K562 (cell line): ENCODE measurements at regions not wholly inside any gene's neighbourhood (a gene's known extent, or its start where the extent isn't known, plus 50 kb on each side); places are given as distances from the start of the nearest gene placed in this dataset.

ENCODE experiments used
- ATAC-seq: fragments of 200-7000 bp; cut with Tn5 transposase; 3 replicates; pipeline ENCODE4 v1.9.1; 2020; ENCODE audit warnings: moderate library complexity
- BruUV-seq: library from RNA; stranded (reverse); fragments of 400-500 nt; replicated peaks from 2 replicates; lab custom pipeline; 2021; lab: Mats Ljungman, UMichigan
- CTCF ChIA-PET: fragments of 300-600 bp; formaldehyde crosslinking; extraction: SDS; loops from one replicate; lab custom pipeline; 2021; ENCODE audit warnings: low intra/inter-chr PET ratio; lab: Yijun Ruan, JAX
- POLR2A ChIA-PET: fragments of 300-600, 350-650 bp; sonication (Branson Sonifier 250); formaldehyde crosslinking; extraction: SDS; loops from one replicate; lab custom pipeline; 2021; ENCODE audit warnings: antibody characterized with exemption, inconsistent platforms; lab: Yijun Ruan, JAX
- DNase-seq, 4 experiments: peaks; one replicate each; pipeline versions ENCODE4 v3.0.0 to v3.0.0-alpha.2; 2011 to 2018; ENCODE audit warnings: low spot score in 3 of 4, mixed read lengths in 3 of 4; ENCODE audit errors: extremely low read depth in 1 of 4
- FAIRE-seq: peaks from 2 replicates; lab custom pipeline; 2011; peaks lifted over from hg19 to GRCh38; lab: Jason Lieb, UNC
- H2AFZ ChIP-seq: 2 replicates; pipeline ENCODE4 v1.6.0; 2011; ENCODE audit warnings: low read depth, low read length, control low read depth, inconsistent platforms
- H3K27ac ChIP-seq: fragments of 200-600 bp; 3 replicates; pipeline ENCODE4 v1.8.0; 2011; ENCODE audit warnings: low read depth, mild to moderate bottlenecking, control low read depth, inconsistent platforms, low read length, moderate library complexity, mixed read lengths; ENCODE audit errors: extremely low read depth
- H3K27me3 ChIP-seq, 2 experiments: fragments of 300-600 bp in 1 of 2; 2 replicates in 1 of 2; 3 replicates in 1 of 2; pipeline versions ENCODE4 v1.6.0 to v1.8.0; 2011; ENCODE audit warnings: inconsistent platforms in 2 of 2, low read length in 2 of 2, mild to moderate bottlenecking in 1 of 2, mixed read lengths in 1 of 2, moderate library complexity in 1 of 2; ENCODE audit not compliant: control insufficient read depth in 2 of 2, insufficient read depth in 2 of 2
- H3K36me3 ChIP-seq: fragments of 300-600 bp; 3 replicates; pipeline ENCODE4 v1.8.0; 2011; ENCODE audit warnings: mild to moderate bottlenecking, low read length, inconsistent platforms; ENCODE audit not compliant: control insufficient read depth, insufficient read depth
- H3K4me1 ChIP-seq, 2 experiments: fragments of 200-600 bp in 1 of 2; replicated peaks in 1 of 2; 2 replicates in 1 of 2; 3 replicates in 1 of 2; pipeline versions ENCODE4 v1.5.1 to v1.8.0; 2011; ENCODE audit warnings: inconsistent platforms in 2 of 2, low read length in 2 of 2, mild to moderate bottlenecking in 1 of 2, mixed read lengths in 1 of 2, moderate library complexity in 1 of 2; ENCODE audit not compliant: control insufficient read depth in 2 of 2, insufficient read depth in 2 of 2
- H3K4me2 ChIP-seq: 2 replicates; pipeline ENCODE4 v1.6.1; 2011; ENCODE audit warnings: low read length, control low read depth, inconsistent platforms, mixed read lengths; ENCODE audit not compliant: insufficient read depth
- H3K4me3 ChIP-seq: fragments of 200-600 bp; sonication (generic), shearing (Covaris generic); 2 replicates; pipeline ENCODE4 v1.5.1; 2016; ENCODE audit warnings: control low read depth, inconsistent platforms
- H3K79me2 ChIP-seq: fragments of 200-600 bp; 3 replicates; pipeline ENCODE4 v1.8.0; 2011; ENCODE audit warnings: low read length, inconsistent platforms; ENCODE audit not compliant: control insufficient read depth, insufficient read depth
- H3K9ac ChIP-seq, 2 experiments: 2 replicates each; pipeline versions ENCODE4 v1.6.0 to v1.6.1; 2011; ENCODE audit warnings: low read depth in 2 of 2, low read length in 2 of 2, control low read depth in 1 of 2, inconsistent platforms in 1 of 2, mild to moderate bottlenecking in 1 of 2, mixed read lengths in 1 of 2; ENCODE audit not compliant: insufficient read depth in 1 of 2
- H3K9me1 ChIP-seq: one replicate; pipeline ENCODE4 v1.6.0; 2011; ENCODE audit warnings: inconsistent platforms, mild to moderate bottlenecking, low read length, moderate library complexity; ENCODE audit not compliant: control insufficient read depth, insufficient read depth
- H3K9me3 ChIP-seq: replicated peaks from 2 replicates; pipeline ENCODE4 v1.5.1; 2011; ENCODE audit warnings: low read depth, low read length, inconsistent platforms; ENCODE audit not compliant: control insufficient read depth, insufficient read depth
- H4K20me1 ChIP-seq: replicated peaks from 2 replicates; pipeline ENCODE4 v1.6.1; 2011; ENCODE audit warnings: low read length, inconsistent platforms, mixed read lengths; ENCODE audit not compliant: control insufficient read depth, insufficient read depth
- ARID1B ChIP-seq: fragments of 450-650 bp; IDR thresholded peaks from 2 replicates; pipeline ENCODE4 v1.6.1; 2016; ENCODE audit warnings: antibody characterized with exemption, mild to moderate bottlenecking, inconsistent platforms
- ATF1 ChIP-seq, 2 experiments: fragments of 450-650 bp in 1 of 2; IDR thresholded peaks; 2 replicates each; pipeline ENCODE4 v1.6.1; 2016; ENCODE audit warnings: missing compliant biosample characterization in 1 of 2, missing genetic modification characterization in 1 of 2
- GABPA ChIP-seq: fragments of 200-800 bp; sonication (Bioruptor generic); conservative IDR thresholded peaks from 2 replicates; pipeline ENCODE4 v1.6.1; 2016; ENCODE audit warnings: low read depth, missing genetic modification characterization, missing compliant biosample characterization
- NONO ChIP-seq, 2 experiments: fragments of 200-400 bp in 1 of 2; fragments of 450-650 bp in 1 of 2; formaldehyde crosslinking in 1 of 2; IDR thresholded peaks; 2 replicates each; pipeline ENCODE4 v1.6.1; 2017; ENCODE audit warnings: low read depth in 2 of 2, mild to moderate bottlenecking in 2 of 2, moderate library complexity in 2 of 2, low read length in 1 of 2
- POLR2A ChIP-seq: fragments of 450-650 bp; conservative IDR thresholded peaks from 2 replicates; pipeline ENCODE4 v1.6.1; 2016
- PURB ChIP-seq: sonication (generic); formaldehyde crosslinking; IDR thresholded peaks from 2 replicates; pipeline ENCODE4 v1.9.0; 2021; ENCODE audit warnings: low read depth, mild to moderate bottlenecking, missing genetic modification reagents
- RB1 ChIP-seq: fragments of 450-650 bp; IDR thresholded peaks from 2 replicates; pipeline ENCODE4 v1.6.1; 2017; ENCODE audit warnings: low read depth, mild to moderate bottlenecking
- SNRNP70 ChIP-seq: fragments of 200-400 bp; formaldehyde crosslinking; optimal IDR thresholded peaks from 2 replicates; pipeline ENCODE3; 2017; ENCODE audit warnings: low read depth, low read length
- TAF7 ChIP-seq: fragments of 450-650 bp; IDR thresholded peaks from 2 replicates; pipeline ENCODE4 v1.6.1; 2016; ENCODE audit warnings: missing genetic modification characterization, missing compliant biosample characterization
- XRCC4 ChIP-seq: IDR thresholded peaks from one replicate; pipeline ENCODE4 v1.6.1; 2011; ENCODE audit not compliant: insufficient read depth, insufficient read length; ENCODE audit errors: extremely low read depth
- ZBTB5 ChIP-seq: fragments of 450-650 bp; IDR thresholded peaks from 2 replicates; pipeline ENCODE4 v1.6.1; 2017; ENCODE audit warnings: antibody characterized with exemption
- ZNF140 ChIP-seq: fragments of 250-450 bp; sonication (Bioruptor Pico); IDR thresholded peaks from 2 replicates; pipeline ENCODE4 v1.8.0; 2021; ENCODE audit warnings: moderate library complexity, mild to moderate bottlenecking, inconsistent platforms
- ZNF23 ChIP-seq: fragments of 250-450 bp; sonication (Bioruptor Pico); IDR thresholded peaks from 2 replicates; pipeline ENCODE4 v1.4.0; 2020; ENCODE audit warnings: mild to moderate bottlenecking
- ZNF311 ChIP-seq: fragments of 250-450 bp; sonication (Bioruptor Pico); IDR thresholded peaks from 2 replicates; pipeline ENCODE4 v1.4.0; 2020; ENCODE audit warnings: mild to moderate bottlenecking, moderate library complexity
- ZNF384 ChIP-seq: IDR thresholded peaks from 2 replicates; pipeline ENCODE4 v1.6.1; 2012; ENCODE audit warnings: low read depth, low read length, improper control_type of control experiment
- WGBS: fragments of 100-300 bp; shearing (Covaris generic); methylation state at CpG from one replicate; pipeline ENCODE4 v1.1.6; 2016; ENCODE audit warnings: low coverage, mixed read lengths; ENCODE audit not compliant: insufficient coverage; ENCODE audit errors: missing lambda C conversion rate; 5-methylcytosine and 5-hydroxymethylcytosine counted together
- in situ Hi-C: fragments of 300-500 bp; cut with MboI; formaldehyde crosslinking; loops from 4 replicates; pipeline ENCODE4 v1.15.0; 2018; ENCODE audit warnings: inconsistent platforms, mixed read lengths
- intact Hi-C: fragments of 100-400 bp; cut with micrococcal nuclease; formaldehyde crosslinking; loops from 2 replicates; pipeline ENCODE4 v1.14.2; 2022
- TF ChIP-seq, protein P1 (sequence below): fragments of 250-450 bp; sonication (Bioruptor Pico); IDR thresholded peaks from 2 replicates; pipeline ENCODE4 v1.4.0; 2020; ENCODE audit warnings: mild to moderate bottlenecking, moderate library complexity
- TF ChIP-seq, protein P2 (sequence below), 2 experiments: fragments of 150-350 bp in 1 of 2; IDR thresholded peaks; 2 replicates each; pipeline ENCODE4 v1.6.1; 2012 to 2016; ENCODE audit warnings: low read depth in 2 of 2, low read length in 2 of 2, mild to moderate bottlenecking in 1 of 2, moderate library complexity in 1 of 2

DNA sequence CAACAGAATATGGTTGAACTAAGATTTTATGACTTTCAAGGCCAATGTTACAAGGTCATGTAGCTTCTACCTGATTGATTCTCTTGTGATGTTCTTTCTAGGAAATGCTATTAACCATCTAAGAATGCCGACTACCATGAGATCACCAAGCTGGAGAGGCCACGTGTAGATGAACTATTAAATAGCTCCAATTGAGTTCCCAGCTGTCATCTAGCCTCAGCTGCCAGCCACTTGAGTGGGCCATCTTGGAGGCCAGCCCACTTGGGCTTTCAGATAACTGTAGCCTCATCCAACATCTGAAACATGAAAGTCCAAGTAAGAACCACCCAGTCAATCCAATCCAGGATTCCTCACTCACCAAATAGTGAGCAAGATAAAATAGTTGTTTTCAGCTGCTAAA, 376.9 kb upstream of the TMEFF2 start:
- Histone ChIP-seq H3K4me3 (no peak overlapping the region), H3K9ac (no peak overlapping the region), H3K27ac (no peak overlapping the region), H2AFZ (no peak overlapping the region), H4K20me1 (no peaks in the 10 kb centered on the region), H3K79me2 (no peaks in the 10 kb centered on the region), H3K4me1 (no peaks in the 10 kb centered on the region), H3K4me2 (no peak overlapping the region), H3K9me1 (no peaks in the 10 kb centered on the region), H3K9me3 (no peaks in the 10 kb centered on the region), H3K36me3 (no peaks in the 10 kb centered on the region), H3K27me3 (no peaks in the 10 kb centered on the region)
- ATAC-seq: no peak
- in situ Hi-C loops (no loop called here), intact Hi-C loops (no loop called here)
- BruUV-seq: no TSS peak
- CTCF ChIA-PET: no interaction called here
- no peak for FAIRE-seq
- WGBS: 0% methylated on average over 1 of the region's 2 CpGs
- no peak for DNase-seq
- POLR2A ChIA-PET: no interaction called here
- TF ChIP-seq, protein P1, sequence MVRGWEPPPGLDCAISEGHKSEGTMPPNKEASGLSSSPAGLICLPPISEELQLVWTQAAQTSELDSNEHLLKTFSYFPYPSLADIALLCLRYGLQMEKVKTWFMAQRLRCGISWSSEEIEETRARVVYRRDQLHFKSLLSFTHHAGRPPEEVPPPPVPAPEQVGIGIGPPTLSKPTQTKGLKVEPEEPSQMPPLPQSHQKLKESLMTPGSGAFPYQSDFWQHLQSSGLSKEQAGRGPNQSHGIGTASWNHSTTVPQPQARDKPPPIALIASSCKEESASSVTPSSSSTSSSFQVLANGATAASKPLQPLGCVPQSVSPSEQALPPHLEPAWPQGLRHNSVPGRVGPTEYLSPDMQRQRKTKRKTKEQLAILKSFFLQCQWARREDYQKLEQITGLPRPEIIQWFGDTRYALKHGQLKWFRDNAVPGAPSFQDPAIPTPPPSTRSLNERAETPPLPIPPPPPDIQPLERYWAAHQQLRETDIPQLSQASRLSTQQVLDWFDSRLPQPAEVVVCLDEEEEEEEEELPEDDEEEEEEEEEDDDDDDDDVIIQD: no peak
- TF ChIP-seq GABPA (no peak), ZBTB5 (no peak), XRCC4 (no peak), RB1 (no peak), ARID1B (no peak), ZNF311 (no peak), PURB (CRISPR knock-in tag) (no peak), ZNF384 (no peak), SNRNP70 (no peak), ZNF23 (CRISPR knock-in tag) (no peak), TAF7 (tag) (no peak), POLR2A (no peak), NONO (IDR thresholded peaks at IDR 0.05; ENCODE audit: low read depth in 2 of 2, low read length in 1 of 2) (no peak), ATF1 (CRISPR knock-in tag; IDR thresholded peaks at IDR 0.05) (no peak), ATF1 (tag; IDR thresholded peaks at IDR 0.05) (no peak), ZNF140 (no peak)
- TF ChIP-seq, protein P2, sequence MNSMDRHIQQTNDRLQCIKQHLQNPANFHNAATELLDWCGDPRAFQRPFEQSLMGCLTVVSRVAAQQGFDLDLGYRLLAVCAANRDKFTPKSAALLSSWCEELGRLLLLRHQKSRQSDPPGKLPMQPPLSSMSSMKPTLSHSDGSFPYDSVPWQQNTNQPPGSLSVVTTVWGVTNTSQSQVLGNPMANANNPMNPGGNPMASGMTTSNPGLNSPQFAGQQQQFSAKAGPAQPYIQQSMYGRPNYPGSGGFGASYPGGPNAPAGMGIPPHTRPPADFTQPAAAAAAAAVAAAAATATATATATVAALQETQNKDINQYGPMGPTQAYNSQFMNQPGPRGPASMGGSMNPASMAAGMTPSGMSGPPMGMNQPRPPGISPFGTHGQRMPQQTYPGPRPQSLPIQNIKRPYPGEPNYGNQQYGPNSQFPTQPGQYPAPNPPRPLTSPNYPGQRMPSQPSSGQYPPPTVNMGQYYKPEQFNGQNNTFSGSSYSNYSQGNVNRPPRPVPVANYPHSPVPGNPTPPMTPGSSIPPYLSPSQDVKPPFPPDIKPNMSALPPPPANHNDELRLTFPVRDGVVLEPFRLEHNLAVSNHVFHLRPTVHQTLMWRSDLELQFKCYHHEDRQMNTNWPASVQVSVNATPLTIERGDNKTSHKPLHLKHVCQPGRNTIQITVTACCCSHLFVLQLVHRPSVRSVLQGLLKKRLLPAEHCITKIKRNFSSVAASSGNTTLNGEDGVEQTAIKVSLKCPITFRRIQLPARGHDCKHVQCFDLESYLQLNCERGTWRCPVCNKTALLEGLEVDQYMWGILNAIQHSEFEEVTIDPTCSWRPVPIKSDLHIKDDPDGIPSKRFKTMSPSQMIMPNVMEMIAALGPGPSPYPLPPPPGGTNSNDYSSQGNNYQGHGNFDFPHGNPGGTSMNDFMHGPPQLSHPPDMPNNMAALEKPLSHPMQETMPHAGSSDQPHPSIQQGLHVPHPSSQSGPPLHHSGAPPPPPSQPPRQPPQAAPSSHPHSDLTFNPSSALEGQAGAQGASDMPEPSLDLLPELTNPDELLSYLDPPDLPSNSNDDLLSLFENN (IDR thresholded peaks at IDR 0.05; ENCODE audit: low read depth in 2 of 2, low read length in 2 of 2): no peak
